CD4-positive, alpha-beta memory T cell (primary cell): ENCODE measurements at regions not wholly inside any gene's neighbourhood (a gene's known extent, or its start where the extent isn't known, plus 50 kb on each side); places are given as distances from the start of the nearest gene placed in this dataset.
"Not testable (repeated sequence)": the region's sequence is repeated elsewhere in the genome, so short reads cannot be mapped to it uniquely, and the experiment has no call there.

ENCODE experiments used
- CTCF ChIA-PET: fragments of 350-600 bp; sonication (Branson Sonifier 250); formaldehyde crosslinking; loops from one replicate; lab custom pipeline; 2021; ENCODE audit warnings: inconsistent platforms; ENCODE audit not compliant: partially characterized antibody; lab: Charles Lee
- POLR2A ChIA-PET: fragments of 350-600 bp; sonication (Branson Sonifier 250); formaldehyde crosslinking; loops from one replicate; lab custom pipeline; 2021; ENCODE audit not compliant: partially characterized antibody; lab: Charles Lee
- DNase-seq, 5 donors: peaks; one replicate each; pipeline versions ENCODE4 v3.0.0 to v3.0.0-alpha.2; 2020 to 2022; ENCODE audit warnings: mixed read lengths in 1 of 5
- H3K27ac ChIP-seq: one replicate; pipeline ENCODE4 v1.7.0; 2013; ENCODE audit warnings: low read depth, low read length
- H3K27me3 ChIP-seq: 2 replicates; pipeline ENCODE4 v1.7.0; 2013; ENCODE audit warnings: mild to moderate bottlenecking, low read length, moderate library complexity; ENCODE audit not compliant: insufficient read depth
- H3K36me3 ChIP-seq: 2 replicates; pipeline ENCODE4 v1.7.0; 2013; ENCODE audit warnings: mild to moderate bottlenecking, low read length, moderate library complexity; ENCODE audit not compliant: insufficient read depth
- H3K4me1 ChIP-seq: 2 replicates; pipeline ENCODE4 v1.7.0; 2013; ENCODE audit warnings: mild to moderate bottlenecking, low read length, moderate library complexity; ENCODE audit not compliant: insufficient read depth
- H3K4me3 ChIP-seq, 2 donors: one replicate each; pipeline ENCODE4 v1.7.0; 2013; ENCODE audit warnings: low read length in 2 of 2, mild to moderate bottlenecking in 1 of 2
- H3K9me3 ChIP-seq, 2 donors: one replicate each; pipeline ENCODE4 v1.7.0; 2013; ENCODE audit warnings: low read length in 2 of 2, control low read depth in 1 of 2; ENCODE audit not compliant: control insufficient read depth in 1 of 2
- H3K27ac Mint-ChIP-seq, 7 donors: one replicate each; pipeline ENCODE4 v1.8.0; 2020 to 2021; ENCODE audit warnings: mixed read lengths in 7 of 7, mild to moderate bottlenecking in 6 of 7, inconsistent platforms in 3 of 7, moderate library complexity in 3 of 7
- H3K27me3 Mint-ChIP-seq, 2 donors: one replicate each; pipeline ENCODE4 v1.8.0; 2020 to 2021; ENCODE audit warnings: mixed read lengths in 2 of 2
- H3K36me3 Mint-ChIP-seq, 2 donors: one replicate each; pipeline ENCODE4 v1.8.0; 2020 to 2021; ENCODE audit warnings: mixed read lengths in 2 of 2, inconsistent platforms in 1 of 2, mild to moderate bottlenecking in 1 of 2
- H3K4me1 Mint-ChIP-seq, 4 donors: one replicate each; pipeline ENCODE4 v1.8.0; 2020 to 2021; ENCODE audit warnings: mixed read lengths in 4 of 4, mild to moderate bottlenecking in 1 of 4
- H3K4me3 Mint-ChIP-seq, 8 donors: one replicate each; pipeline ENCODE4 v1.8.0; 2020 to 2021; ENCODE audit warnings: mixed read lengths in 8 of 8, mild to moderate bottlenecking in 7 of 8, moderate library complexity in 6 of 8, inconsistent platforms in 3 of 8
- H3K9me3 Mint-ChIP-seq, 8 donors: one replicate each; pipeline ENCODE4 v1.8.0; 2020 to 2021; ENCODE audit warnings: mixed read lengths in 8 of 8, mild to moderate bottlenecking in 5 of 8, inconsistent platforms in 3 of 8, moderate library complexity in 1 of 8
- intact Hi-C: fragments of 100-400 bp; cut with micrococcal nuclease; formaldehyde crosslinking; loops from one replicate; pipeline ENCODE4 v1.15.1; 2023

- Histone ChIP-seq H3K4me3 (peak overlapping the region; percentile 29 to 35), H3K9me3 (no peaks in the 10 kb centered on the region), H3K4me1 (peaks cover 49% of the 10 kb centered on the region), H3K27me3 (no peaks in the 10 kb centered on the region), H3K36me3 (no peaks in the 10 kb centered on the region), H3K27ac (peak overlapping the region; percentile 54)
- H3K4me1 Mint-ChIP-seq: peaks cover 1 to 38% (median 24%) of the 10 kb centered on the region in 4 donors
- H3K36me3 Mint-ChIP-seq: no peaks in the 10 kb centered on the region
- H3K4me3 Mint-ChIP-seq: peak overlapping the region; percentile 64 to 79 (median 72)
- H3K27ac Mint-ChIP-seq: peak overlapping the region; percentile 57 to 85 (median 75)
- no peaks in the 10 kb centered on the region for H3K27me3 Mint-ChIP-seq
- CTCF ChIA-PET: interaction anchor here (1.5 kb wide), 1 partner anchor 9 kb away, joined by 3 read pairs; no protein-coding TSS in a partner anchor
- POLR2A ChIA-PET: interaction anchor here (0.8 to 4.4 kb wide), 5 partner anchors 8 to 27 kb away, joined by 3 to 56 read pairs (median 6); no protein-coding TSS in a partner anchor
- no peak for DNase-seq
- no peaks in the 10 kb centered on the region for H3K9me3 Mint-ChIP-seq
- intact Hi-C loops: no loop called here
These were observed 68.7 kb upstream of the WNT7B start for GRCh38 chr22:46045459-46046298.

- CTCF ChIA-PET: no interaction called here
- Histone ChIP-seq H3K27ac (no peak overlapping the region), H3K4me3 (no peak overlapping the region), H3K4me1 (peaks cover 55% of the 10 kb centered on the region), H3K9me3 (no peaks in the 10 kb centered on the region), H3K36me3 (no peaks in the 10 kb centered on the region), H3K27me3 (no peaks in the 10 kb centered on the region)
- Mint-ChIP-seq H3K27me3 (no peaks in the 10 kb centered on the region), H3K9me3 (no peaks in the 10 kb centered on the region), H3K4me3 (peak overlapping the region in 5 of 8 donors; percentile 6 to 73 (median 54)), H3K27ac (peak overlapping the region; percentile 47 to 85 (median 75)), H3K4me1 (peaks cover 1 to 44% (median 26%) of the 10 kb centered on the region in 4 donors), H3K36me3 (no peaks in the 10 kb centered on the region)
- POLR2A ChIA-PET: interaction anchor here (2.4 kb wide), 1 partner anchor 10 kb away, joined by 35 read pairs; no protein-coding TSS in a partner anchor
- intact Hi-C loops: no loop called here
- no peak for DNase-seq
These were observed 69.3 kb upstream of the WNT7B start for GRCh38 chr22:46046299-46046685.

- H3K9me3 ChIP-seq: no peaks in the 10 kb centered on the region
- H3K27me3 Mint-ChIP-seq: no peaks in the 10 kb centered on the region
- H3K4me1 Mint-ChIP-seq: peaks cover 3 to 54% (median 32%) of the 10 kb centered on the region in 4 donors
- H3K27ac ChIP-seq: no peak overlapping the region
- H3K27me3 ChIP-seq: no peaks in the 10 kb centered on the region
- ChIA-PET CTCF (no interaction called here), POLR2A (no interaction called here)
- H3K36me3 Mint-ChIP-seq: no peaks in the 10 kb centered on the region
- H3K4me3 ChIP-seq: no peak overlapping the region
- intact Hi-C loops: no loop called here
- peak overlapping the region in 5 of 7 donors; percentile 7 to 75 (median 56) for H3K27ac Mint-ChIP-seq
- no peaks in the 10 kb centered on the region for H3K9me3 Mint-ChIP-seq
- no peaks in the 10 kb centered on the region for H3K36me3 ChIP-seq
- no peak overlapping the region for H3K4me3 Mint-ChIP-seq
- H3K4me1 ChIP-seq: peaks cover 64% of the 10 kb centered on the region
- no peak for DNase-seq
These were observed 70.3 kb upstream of the WNT7B start for GRCh38 chr22:46047226-46047625.

- intact Hi-C loops: no loop called here
- no peaks in the 10 kb centered on the region for H3K9me3 ChIP-seq
- no peaks in the 10 kb centered on the region for H3K36me3 ChIP-seq
- POLR2A ChIA-PET: no interaction called here
- Mint-ChIP-seq H3K27me3 (no peaks in the 10 kb centered on the region), H3K4me3 (peak overlapping the region in 1 of 8 donors; percentile 20), H3K4me1 (peaks cover 3 to 61% (median 36%) of the 10 kb centered on the region in 4 donors), H3K9me3 (no peaks in the 10 kb centered on the region), H3K27ac (peak overlapping the region in 5 of 7 donors; percentile 29 to 75 (median 56)), H3K36me3 (no peaks in the 10 kb centered on the region)
- CTCF ChIA-PET: interaction anchor here (0.6 to 0.8 kb wide), 2 partner anchors 8 to 11 kb away, joined by 3 read pairs; no protein-coding TSS in a partner anchor
- H3K4me3 ChIP-seq: no peak overlapping the region
- no peak for DNase-seq
- H3K27ac ChIP-seq: no peak overlapping the region
- no peaks in the 10 kb centered on the region for H3K27me3 ChIP-seq
- peaks cover 67% of the 10 kb centered on the region for H3K4me1 ChIP-seq
These were observed 71.1 kb upstream of the WNT7B start for GRCh38 chr22:46047841-46048595.

GRCh38 chr22:46048661-46049060 is 71.7 kb upstream of the WNT7B start:
- H3K27me3 Mint-ChIP-seq, POLR2A ChIA-PET, H3K9me3 Mint-ChIP-seq, H3K4me3 ChIP-seq, H3K27ac ChIP-seq, H3K27me3 ChIP-seq, intact Hi-C loops, H3K9me3 ChIP-seq, DNase-seq, H3K36me3 ChIP-seq, H3K4me3 Mint-ChIP-seq, H3K36me3 Mint-ChIP-seq: not testable (repeated sequence)
- CTCF ChIA-PET: interaction anchor here (0.6 to 0.8 kb wide), 2 partner anchors 8 to 12 kb away, joined by 3 read pairs; no protein-coding TSS in a partner anchor
- Mint-ChIP-seq H3K4me1 (peaks cover 4 to 60% (median 34%) of the 10 kb centered on the region in 4 donors), H3K27ac (peak overlapping the region in 2 of 7 donors; percentile 73 to 75)
- H3K4me1 ChIP-seq: peaks cover 64% of the 10 kb centered on the region

GRCh38 chr22:46049726-46050450 is 72.9 kb upstream of the WNT7B start:
- H3K9me3 ChIP-seq: no peaks in the 10 kb centered on the region
- H3K4me3 Mint-ChIP-seq: peak overlapping the region in 2 of 8 donors; percentile 8 to 50
- ChIA-PET POLR2A (interaction anchor here (6.8 kb wide), 1 partner anchor 14 kb away, joined by 123 read pairs; no protein-coding TSS in a partner anchor), CTCF (no interaction called here)
- peak overlapping the region; percentile 30 to 99 (median 88) for H3K27ac Mint-ChIP-seq
- H3K27ac ChIP-seq: peak overlapping the region; percentile 82
- peaks cover 61% of the 10 kb centered on the region for H3K4me1 ChIP-seq
- DNase-seq: no peak
- H3K9me3 Mint-ChIP-seq: no peaks in the 10 kb centered on the region
- H3K36me3 ChIP-seq: no peaks in the 10 kb centered on the region
- H3K4me3 ChIP-seq: no peak overlapping the region
- no peaks in the 10 kb centered on the region for H3K27me3 ChIP-seq
- H3K27me3 Mint-ChIP-seq: no peaks in the 10 kb centered on the region
- H3K36me3 Mint-ChIP-seq: peaks cover 0 to 4% of the 10 kb centered on the region in 2 donors
- intact Hi-C loops: no loop called here
- H3K4me1 Mint-ChIP-seq: peaks cover 7 to 55% (median 35%) of the 10 kb centered on the region in 4 donors
